HG03565 (cell line): ENCODE measurements at regions not wholly inside any gene's neighbourhood (a gene's known extent, or its start where the extent isn't known, plus 50 kb on each side); places are given as distances from the start of the nearest gene placed in this dataset.
"Not testable (repeated sequence)": the region's sequence is repeated elsewhere in the genome, so short reads cannot be mapped to it uniquely, and the experiment has no call there.

ENCODE experiments used
- ATAC-seq: cut with Tn5 transposase; IDR thresholded peaks from one replicate; pipeline ENCODE4 v1.9.1; 2021; ENCODE audit warnings: mild to moderate bottlenecking, moderate library complexity; ENCODE audit not compliant: unreplicated experiment

- ATAC-seq: no peak
These were observed 578.9 kb downstream of the ZWINT start for GRCh38 chr10:55782181-55782580.

- ATAC-seq: no peak
These were observed 594.8 kb downstream of the ZWINT start for GRCh38 chr10:55766212-55766611.

GRCh38 chr10:55750458-55750857, 610.6 kb downstream of the ZWINT start:
- ATAC-seq: no peak

- no peak for ATAC-seq
These were observed 613.8 kb downstream of the ZWINT start for GRCh38 chr10:55747244-55747643.

- no peak for ATAC-seq
These were observed 615.1 kb downstream of the ZWINT start for GRCh38 chr10:55746002-55746401.

GRCh38 chr10:55742487-55742886, 618.6 kb downstream of the ZWINT start:
- ATAC-seq: no peak

- ATAC-seq: peak; percentile 69
These were observed 620.3 kb downstream of the ZWINT start for GRCh38 chr10:55740767-55741166.

- ATAC-seq: no peak
These were observed 620.9 kb downstream of the ZWINT start for GRCh38 chr10:55740110-55740509.

- ATAC-seq: no peak
These were observed 626.9 kb downstream of the ZWINT start for GRCh38 chr10:55734112-55734511.

GRCh38 chr10:55704950-55705349, 656.1 kb downstream of the ZWINT start:
- no peak for ATAC-seq

GRCh38 chr10:55668326-55668922, 692.6 kb downstream of the ZWINT start:
- no peak for ATAC-seq

GRCh38 chr10:55653531-55653930, 707.5 kb downstream of the ZWINT start:
- ATAC-seq: no peak

GRCh38 chr10:55641601-55642000, 719.5 kb downstream of the ZWINT start:
- peak; percentile 92 for ATAC-seq

- ATAC-seq: peak; percentile 88
These were observed 729.9 kb downstream of the ZWINT start for GRCh38 chr10:55631071-55631654.

GRCh38 chr10:55630491-55631056, 730.5 kb downstream of the ZWINT start:
- ATAC-seq: no peak

GRCh38 chr10:55629793-55630490, 731.1 kb downstream of the ZWINT start:
- no peak for ATAC-seq

- ATAC-seq: no peak
These were observed 732.8 kb downstream of the ZWINT start for GRCh38 chr10:55628260-55628701.

GRCh38 chr10:55627501-55628051, 733.5 kb downstream of the ZWINT start:
- ATAC-seq: no peak

- not testable (repeated sequence) for ATAC-seq
These were observed 759.2 kb downstream of the ZWINT start for GRCh38 chr10:55601690-55602478.

GRCh38 chr10:55551603-55552002, 750.6 kb upstream of the PCDH15 start:
- ATAC-seq: no peak

- no peak for ATAC-seq
These were observed 749.2 kb upstream of the PCDH15 start for GRCh38 chr10:55550236-55550635.
